Esophagus squamous epithelium (tissue), 4 donors: ENCODE measurements at regions not wholly inside any gene's neighbourhood (a gene's known extent, or its start where the extent isn't known, plus 50 kb on each side); places are given as distances from the start of the nearest gene placed in this dataset.

Source experiments
- POLR2A ChIP-seq, 4 donors: fragments of 450-650 bp; IDR thresholded peaks; one replicate each; pipeline ENCODE4 v1.6.1; 2017; ENCODE audit warnings: antibody characterized with exemption in 4 of 4, mild to moderate bottlenecking in 4 of 4, moderate library complexity in 3 of 4
- TF ChIP-seq, protein P1 (sequence below), 6 experiments: fragments of 450-650 bp in 4 of 6; fragments of 200-600 bp in 2 of 6; sonication (generic) in 2 of 6; IDR thresholded peaks; one replicate each; pipeline ENCODE4 v1.5.1; 2016 to 2019; ENCODE audit warnings: antibody characterized with exemption in 6 of 6, mild to moderate bottlenecking in 4 of 6, moderate library complexity in 4 of 6

DNA sequence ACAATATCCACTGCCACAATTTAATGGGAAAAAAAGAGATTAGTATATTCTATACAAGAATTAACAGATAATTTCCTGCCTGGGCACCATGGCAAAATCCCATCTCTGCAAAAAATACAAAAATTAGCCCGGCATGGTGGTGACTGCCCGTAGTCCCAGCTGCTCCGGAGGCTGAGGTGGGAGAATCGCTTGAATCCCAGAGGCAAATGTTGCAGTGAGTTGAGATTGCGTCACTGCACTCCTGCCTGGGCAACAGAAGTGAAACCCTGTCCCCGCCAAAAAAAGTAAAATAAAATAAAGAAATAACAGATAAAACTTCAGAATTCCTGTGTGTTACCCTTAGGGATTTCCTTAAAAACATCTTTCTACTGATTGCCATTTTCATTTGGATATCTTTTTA lies 1194.8 kb upstream of the PIK3C3 start:
- TF ChIP-seq, protein P1, sequence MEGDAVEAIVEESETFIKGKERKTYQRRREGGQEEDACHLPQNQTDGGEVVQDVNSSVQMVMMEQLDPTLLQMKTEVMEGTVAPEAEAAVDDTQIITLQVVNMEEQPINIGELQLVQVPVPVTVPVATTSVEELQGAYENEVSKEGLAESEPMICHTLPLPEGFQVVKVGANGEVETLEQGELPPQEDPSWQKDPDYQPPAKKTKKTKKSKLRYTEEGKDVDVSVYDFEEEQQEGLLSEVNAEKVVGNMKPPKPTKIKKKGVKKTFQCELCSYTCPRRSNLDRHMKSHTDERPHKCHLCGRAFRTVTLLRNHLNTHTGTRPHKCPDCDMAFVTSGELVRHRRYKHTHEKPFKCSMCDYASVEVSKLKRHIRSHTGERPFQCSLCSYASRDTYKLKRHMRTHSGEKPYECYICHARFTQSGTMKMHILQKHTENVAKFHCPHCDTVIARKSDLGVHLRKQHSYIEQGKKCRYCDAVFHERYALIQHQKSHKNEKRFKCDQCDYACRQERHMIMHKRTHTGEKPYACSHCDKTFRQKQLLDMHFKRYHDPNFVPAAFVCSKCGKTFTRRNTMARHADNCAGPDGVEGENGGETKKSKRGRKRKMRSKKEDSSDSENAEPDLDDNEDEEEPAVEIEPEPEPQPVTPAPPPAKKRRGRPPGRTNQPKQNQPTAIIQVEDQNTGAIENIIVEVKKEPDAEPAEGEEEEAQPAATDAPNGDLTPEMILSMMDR (IDR thresholded peaks at IDR 0.05) = no peak
- TF ChIP-seq POLR2A (IDR thresholded peaks at IDR 0.05) = no peak
